ENCODE measurements at regions not wholly inside any gene's neighbourhood (a gene's known extent, or its start where the extent isn't known, plus 50 kb on each side); places are given as distances from the start of the nearest gene placed in this dataset.

DNA sequence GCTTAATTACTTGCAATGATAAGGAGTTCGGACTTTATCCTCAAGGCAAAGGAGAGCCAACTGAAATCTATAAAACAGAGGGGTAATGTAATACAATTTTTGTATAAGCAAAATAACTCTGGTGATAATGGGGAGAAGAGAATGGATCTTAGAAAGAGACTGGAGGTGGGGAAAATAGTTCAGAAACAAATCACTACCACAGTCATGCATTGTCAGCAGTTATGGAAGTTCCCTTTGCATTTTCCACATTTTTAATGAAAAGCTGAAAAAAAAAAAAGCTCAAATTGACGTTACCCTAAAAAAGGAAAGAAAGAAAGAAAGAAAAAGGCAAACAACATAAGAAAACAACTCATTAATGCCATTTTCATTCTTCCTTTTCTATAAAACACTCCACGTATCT, 337.6 kb upstream of the HSF2 start:
- H3K27me3 Mint-ChIP-seq (ENCODE audit: unreplicated experiment) = no peaks in the 10 kb centered on the region
- TF ChIP-seq, protein P1, sequence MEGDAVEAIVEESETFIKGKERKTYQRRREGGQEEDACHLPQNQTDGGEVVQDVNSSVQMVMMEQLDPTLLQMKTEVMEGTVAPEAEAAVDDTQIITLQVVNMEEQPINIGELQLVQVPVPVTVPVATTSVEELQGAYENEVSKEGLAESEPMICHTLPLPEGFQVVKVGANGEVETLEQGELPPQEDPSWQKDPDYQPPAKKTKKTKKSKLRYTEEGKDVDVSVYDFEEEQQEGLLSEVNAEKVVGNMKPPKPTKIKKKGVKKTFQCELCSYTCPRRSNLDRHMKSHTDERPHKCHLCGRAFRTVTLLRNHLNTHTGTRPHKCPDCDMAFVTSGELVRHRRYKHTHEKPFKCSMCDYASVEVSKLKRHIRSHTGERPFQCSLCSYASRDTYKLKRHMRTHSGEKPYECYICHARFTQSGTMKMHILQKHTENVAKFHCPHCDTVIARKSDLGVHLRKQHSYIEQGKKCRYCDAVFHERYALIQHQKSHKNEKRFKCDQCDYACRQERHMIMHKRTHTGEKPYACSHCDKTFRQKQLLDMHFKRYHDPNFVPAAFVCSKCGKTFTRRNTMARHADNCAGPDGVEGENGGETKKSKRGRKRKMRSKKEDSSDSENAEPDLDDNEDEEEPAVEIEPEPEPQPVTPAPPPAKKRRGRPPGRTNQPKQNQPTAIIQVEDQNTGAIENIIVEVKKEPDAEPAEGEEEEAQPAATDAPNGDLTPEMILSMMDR (IDR thresholded peaks at IDR 0.05; ENCODE audit: unreplicated experiment) = no peak
- peaks cover 6% of the 10 kb centered on the region for H3K4me1 Mint-ChIP-seq (ENCODE audit: unreplicated experiment)
- no peaks in the 10 kb centered on the region for H3K36me3 Mint-ChIP-seq (ENCODE audit: low read depth, unreplicated experiment)
- DNase-seq (ENCODE audit: low spot score) = no peak
- H3K9me3 Mint-ChIP-seq (ENCODE audit: unreplicated experiment) = no peaks in the 10 kb centered on the region
- H3K4me3 Mint-ChIP-seq (ENCODE audit: unreplicated experiment) = no peak overlapping the region
- no peak overlapping the region for H3K27ac Mint-ChIP-seq (ENCODE audit: unreplicated experiment)

GRCh38 chr6:122063076-122063475, 336.4 kb upstream of the HSF2 start:
- DNase-seq (ENCODE audit: low spot score) = no peak
- Mint-ChIP-seq H3K9me3 (ENCODE audit: unreplicated experiment) (no peaks in the 10 kb centered on the region), H3K36me3 (ENCODE audit: low read depth, unreplicated experiment) (no peaks in the 10 kb centered on the region), H3K27me3 (ENCODE audit: unreplicated experiment) (no peaks in the 10 kb centered on the region), H3K4me3 (ENCODE audit: unreplicated experiment) (no peak overlapping the region), H3K27ac (ENCODE audit: unreplicated experiment) (no peak overlapping the region), H3K4me1 (ENCODE audit: unreplicated experiment) (peaks cover 6% of the 10 kb centered on the region)
- TF ChIP-seq, protein P1 (IDR thresholded peaks at IDR 0.05; ENCODE audit: unreplicated experiment) = no peak

GRCh38 chr6:122063761-122064160, 335.7 kb upstream of the HSF2 start:
- H3K27me3 Mint-ChIP-seq (ENCODE audit: unreplicated experiment) = no peaks in the 10 kb centered on the region
- DNase-seq (ENCODE audit: low spot score) = no peak
- no peaks in the 10 kb centered on the region for H3K9me3 Mint-ChIP-seq (ENCODE audit: unreplicated experiment)
- TF ChIP-seq, protein P1 (IDR thresholded peaks at IDR 0.05; ENCODE audit: unreplicated experiment) = no peak
- H3K4me1 Mint-ChIP-seq (ENCODE audit: unreplicated experiment) = peaks cover 6% of the 10 kb centered on the region
- no peak overlapping the region for H3K4me3 Mint-ChIP-seq (ENCODE audit: unreplicated experiment)
- no peaks in the 10 kb centered on the region for H3K36me3 Mint-ChIP-seq (ENCODE audit: low read depth, unreplicated experiment)
- no peak overlapping the region for H3K27ac Mint-ChIP-seq (ENCODE audit: unreplicated experiment)

GRCh38 chr6:122066200-122066599, 333.3 kb upstream of the HSF2 start:
- no peak overlapping the region for H3K27ac Mint-ChIP-seq (ENCODE audit: unreplicated experiment)
- no peak overlapping the region for H3K4me3 Mint-ChIP-seq (ENCODE audit: unreplicated experiment)
- peaks cover 9% of the 10 kb centered on the region for H3K4me1 Mint-ChIP-seq (ENCODE audit: unreplicated experiment)
- no peaks in the 10 kb centered on the region for H3K9me3 Mint-ChIP-seq (ENCODE audit: unreplicated experiment)
- DNase-seq (ENCODE audit: low spot score) = no peak
- H3K27me3 Mint-ChIP-seq (ENCODE audit: unreplicated experiment) = no peaks in the 10 kb centered on the region
- TF ChIP-seq, protein P1 (IDR thresholded peaks at IDR 0.05; ENCODE audit: unreplicated experiment) = no peak
- no peaks in the 10 kb centered on the region for H3K36me3 Mint-ChIP-seq (ENCODE audit: low read depth, unreplicated experiment)

DNA sequence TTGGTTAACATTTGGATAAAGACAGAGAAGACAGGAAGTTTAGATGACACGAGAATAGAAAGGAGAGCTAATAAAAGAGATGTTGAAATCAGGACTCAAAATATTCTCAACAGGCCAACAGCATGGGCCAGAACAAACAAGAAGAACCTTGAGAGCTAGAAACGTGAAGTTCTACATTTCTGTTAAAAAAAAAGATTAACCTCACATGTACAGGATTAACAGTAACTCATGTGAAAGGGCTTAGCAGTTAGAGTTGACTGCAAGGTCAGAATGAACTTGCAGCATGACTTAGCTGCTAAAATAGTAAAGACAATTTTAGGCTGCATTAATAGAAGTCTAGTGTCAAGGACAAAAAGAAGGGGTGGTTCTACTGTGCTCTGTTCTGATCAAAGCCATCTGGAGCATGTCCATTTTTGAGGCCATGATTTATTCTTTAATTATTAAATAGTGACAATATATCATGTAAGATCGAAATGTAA, 331.1 kb upstream of the HSF2 start:
- peaks cover 9% of the 10 kb centered on the region for H3K4me1 Mint-ChIP-seq (ENCODE audit: unreplicated experiment)
- DNase-seq (ENCODE audit: low spot score) = no peak
- H3K4me3 Mint-ChIP-seq (ENCODE audit: unreplicated experiment) = no peak overlapping the region
- TF ChIP-seq, protein P1 (IDR thresholded peaks at IDR 0.05; ENCODE audit: unreplicated experiment) = no peak
- H3K9me3 Mint-ChIP-seq (ENCODE audit: unreplicated experiment) = no peaks in the 10 kb centered on the region
- H3K36me3 Mint-ChIP-seq (ENCODE audit: low read depth, unreplicated experiment) = no peaks in the 10 kb centered on the region
- H3K27me3 Mint-ChIP-seq (ENCODE audit: unreplicated experiment) = no peaks in the 10 kb centered on the region
- H3K27ac Mint-ChIP-seq (ENCODE audit: unreplicated experiment) = no peak overlapping the region
